HT1080 (cell line): ENCODE measurements at regions not wholly inside any gene's neighbourhood (a gene's known extent, or its start where the extent isn't known, plus 50 kb on each side); places are given as distances from the start of the nearest gene placed in this dataset.
A peak's percentile ranks its signal among the peaks of the same experiment; 100 is the strongest.

ENCODE experiments used
- DNase-seq: peaks from one replicate; pipeline ENCODE4 v3.0.0-alpha.2; 2015; ENCODE audit warnings: low read depth

DNA sequence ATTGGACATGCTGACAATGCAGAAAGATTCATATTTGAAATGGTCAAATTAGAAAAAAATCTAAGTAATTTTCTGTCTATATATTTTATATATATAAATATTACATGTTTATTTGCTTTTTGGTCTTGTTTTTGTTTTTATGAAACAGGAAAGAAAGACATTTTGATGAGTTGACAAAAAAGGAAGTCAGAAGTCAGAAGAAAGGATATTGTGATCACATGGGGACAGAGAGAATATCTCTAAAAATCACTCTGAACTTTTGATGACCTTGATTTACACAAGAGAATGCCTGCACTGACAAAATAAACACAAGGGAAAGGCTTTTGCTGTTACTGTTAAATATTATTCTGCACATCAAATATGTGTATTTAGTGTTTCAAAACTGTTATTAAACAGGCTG lies 811.2 kb downstream of the SI start:
- DNase-seq = no peak

DNA sequence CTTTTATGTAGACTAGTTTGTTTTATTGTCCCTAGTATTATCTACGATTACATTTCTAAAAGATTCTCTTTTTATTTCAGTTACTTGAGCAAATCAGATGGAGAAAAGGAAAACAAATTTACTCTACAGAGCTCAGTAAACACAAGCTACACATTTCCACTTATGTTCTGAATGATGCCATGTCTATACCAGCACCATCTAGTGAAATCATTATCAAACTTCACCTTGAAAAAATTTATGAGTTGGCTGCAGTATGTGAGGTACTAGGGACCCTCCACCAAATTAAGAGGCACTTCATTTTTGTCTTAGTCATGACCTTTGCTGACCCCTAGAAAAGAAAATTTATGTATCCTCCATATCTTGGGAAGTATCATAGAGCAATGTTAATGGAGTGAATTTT lies 827.4 kb downstream of the SI start:
- no peak for DNase-seq

DNA sequence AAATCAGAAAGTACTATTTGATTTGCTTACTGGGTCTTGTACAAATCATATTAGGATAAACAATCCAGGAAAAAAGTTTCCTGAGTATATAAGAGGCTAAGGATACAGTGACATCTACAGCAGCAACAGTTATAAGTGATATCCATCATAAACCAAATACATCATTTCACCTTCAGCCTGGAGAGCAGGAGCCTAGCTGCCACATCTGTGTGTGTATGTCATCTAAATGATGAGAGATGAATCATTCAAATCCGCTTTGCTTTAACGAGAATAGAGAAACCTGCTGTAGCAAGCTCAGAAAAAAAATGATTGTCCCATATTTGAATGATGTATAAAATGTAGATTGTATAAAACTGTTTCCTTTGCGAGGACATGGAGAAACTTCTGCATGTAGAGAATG lies 841.4 kb downstream of the SI start:
- peak; percentile 27 for DNase-seq

DNA sequence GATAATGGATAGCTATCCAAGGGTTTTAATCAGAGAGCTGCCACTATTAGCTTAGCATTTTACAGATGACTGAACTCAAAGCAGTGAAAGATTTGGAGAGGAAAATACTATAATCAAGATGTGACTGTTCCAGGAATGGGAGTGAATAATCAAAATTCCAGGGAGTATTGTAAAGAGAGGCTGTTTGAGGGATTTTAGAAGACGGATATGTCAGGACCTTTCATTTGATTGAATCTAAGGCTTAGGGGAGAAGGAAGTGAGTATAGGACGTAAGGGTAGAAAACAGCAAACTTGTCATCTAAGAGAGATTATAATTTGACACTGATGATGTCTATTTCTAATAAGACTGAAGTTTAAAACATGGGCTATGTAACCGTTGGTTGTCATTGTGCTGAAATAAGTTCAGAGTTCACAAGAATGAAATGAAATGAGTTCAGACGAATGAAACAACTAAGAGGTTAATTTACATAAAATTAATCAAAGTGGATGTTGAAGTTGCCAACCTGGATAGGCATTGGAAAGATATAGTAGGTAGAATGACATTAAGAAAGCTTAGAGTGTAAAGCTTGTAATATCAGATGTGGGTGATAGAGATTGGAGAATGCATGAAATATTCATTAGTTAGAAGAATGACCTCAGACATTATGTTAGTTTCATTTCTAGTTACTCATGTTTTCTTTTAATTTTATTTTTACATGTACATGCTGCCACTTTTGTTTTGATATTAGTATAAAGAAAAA lies 842.8 kb downstream of the SI start:
- no peak for DNase-seq

DNA sequence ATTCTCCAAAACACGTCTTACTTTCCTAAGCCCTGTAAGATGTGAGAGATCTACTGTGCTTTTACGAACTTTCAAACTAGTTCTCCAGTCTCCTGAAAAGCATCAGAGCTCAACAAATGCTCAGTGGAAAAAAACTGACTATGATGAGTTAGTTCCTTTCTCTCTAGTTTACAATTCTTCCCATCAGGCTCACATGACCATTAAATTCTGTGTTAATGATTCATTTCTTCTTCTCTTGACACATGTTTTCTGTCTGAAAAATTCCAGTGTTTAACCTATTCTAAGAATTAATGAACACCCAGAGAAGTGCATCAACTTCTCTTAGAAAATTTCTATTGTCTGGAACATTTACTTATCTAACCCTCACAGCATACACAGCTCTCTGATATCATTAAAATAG lies 844.3 kb downstream of the SI start:
- no peak for DNase-seq

DNA sequence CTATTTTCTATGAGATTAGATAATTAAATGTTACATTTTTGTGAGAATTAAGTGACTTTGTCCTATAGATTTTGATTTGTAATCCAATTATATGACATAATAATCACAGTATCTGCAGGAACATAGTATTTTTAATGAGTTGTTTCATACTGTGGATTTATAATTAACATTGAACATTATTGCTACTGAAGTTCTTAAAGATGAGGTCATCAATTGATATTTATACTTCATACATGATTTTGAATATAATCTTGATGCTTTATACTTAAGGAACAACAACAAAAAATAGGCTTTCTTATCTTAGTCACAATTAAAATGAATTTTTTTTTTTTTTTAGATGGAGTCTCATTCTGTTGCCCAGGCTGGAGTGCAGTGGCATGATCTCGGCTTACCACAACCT lies 846.6 kb downstream of the SI start:
- DNase-seq = no peak

DNA sequence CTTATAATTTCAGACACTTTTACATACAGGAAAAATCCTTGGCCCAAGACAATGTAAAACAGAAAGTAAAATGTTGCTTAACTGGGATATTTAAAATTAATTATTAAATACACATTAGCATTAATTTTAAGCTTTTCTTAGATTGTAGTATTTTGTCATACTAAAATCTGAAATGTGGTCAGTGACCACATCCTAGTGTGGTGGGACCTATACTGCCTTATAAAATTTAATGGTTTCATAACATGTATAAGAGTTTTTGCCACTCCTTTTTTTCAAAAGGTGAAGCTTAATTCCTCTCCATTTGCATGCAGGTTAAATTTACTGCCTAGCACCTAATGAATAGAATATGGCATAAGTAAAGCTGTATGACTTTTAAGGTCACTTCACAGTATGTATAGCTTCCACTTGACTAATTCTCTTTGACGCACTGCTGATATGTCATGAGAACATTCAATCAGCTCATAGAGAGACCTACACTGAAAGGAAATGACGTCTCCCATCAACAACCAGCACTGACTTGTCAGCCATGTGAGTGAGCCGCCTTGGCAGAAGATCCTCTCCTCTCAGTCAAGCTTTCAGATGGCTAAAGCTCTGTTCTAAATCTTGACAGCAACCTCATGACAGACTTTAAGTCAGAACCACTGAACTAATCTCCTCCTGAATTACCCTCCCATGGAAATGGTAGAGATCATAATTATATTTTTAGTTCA lies 847.8 kb downstream of the SI start:
- DNase-seq = peak; percentile 17

DNA sequence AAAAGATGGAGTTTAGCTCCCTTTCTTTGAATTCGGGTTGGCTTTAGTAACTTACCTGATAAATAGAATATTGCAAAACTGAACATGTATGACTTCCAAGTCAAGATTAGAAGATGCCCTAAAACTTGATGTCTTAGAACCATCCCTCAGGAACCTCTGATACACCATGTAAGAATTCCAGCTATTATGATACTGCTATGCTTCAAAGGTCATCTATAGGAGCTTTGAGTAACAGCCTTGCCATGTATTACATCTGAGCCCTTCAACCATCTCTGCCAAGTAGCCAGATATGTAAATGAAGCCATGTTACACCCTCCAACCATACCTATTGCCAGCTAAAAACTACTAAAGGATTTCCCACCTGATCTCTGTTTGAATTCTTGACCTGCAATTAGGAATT lies 854.2 kb downstream of the SI start:
- DNase-seq = no peak

DNA sequence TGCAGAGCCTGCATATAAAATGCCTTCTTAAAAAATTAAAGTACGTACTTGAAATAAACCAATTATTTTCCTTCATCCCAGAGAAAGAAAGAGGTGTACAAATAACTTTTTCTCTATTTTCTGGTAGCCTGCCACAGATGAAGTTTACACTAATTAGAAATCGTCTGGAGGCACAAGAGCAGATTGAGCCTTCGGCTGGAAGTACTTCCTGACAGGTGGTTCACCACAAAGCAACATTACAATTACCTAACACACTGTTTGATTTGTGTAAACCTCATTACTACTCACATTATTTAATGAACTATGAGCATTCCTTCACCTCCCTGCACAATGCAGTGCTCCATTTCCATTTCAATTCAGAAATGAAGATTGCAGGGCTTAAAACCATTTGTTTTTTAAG lies 856.1 kb downstream of the SI start:
- no peak for DNase-seq

DNA sequence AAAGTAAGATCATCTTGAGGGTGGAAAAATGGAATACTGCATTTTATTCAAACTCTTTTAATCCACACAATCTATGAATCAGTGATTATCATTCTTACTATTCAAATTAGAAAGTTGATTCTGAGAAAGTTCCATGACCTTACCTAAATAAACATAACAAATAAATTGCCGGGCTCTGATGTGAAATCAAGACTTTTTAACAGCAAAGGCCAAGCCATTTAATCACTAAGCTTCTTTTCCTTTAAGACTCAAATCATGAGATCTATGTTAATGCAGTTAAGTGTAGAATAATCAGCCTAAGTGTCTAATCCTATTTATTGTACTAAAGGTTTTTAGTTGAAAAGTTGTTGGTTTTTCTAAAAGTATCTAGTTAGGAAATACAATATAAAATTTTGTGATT lies 857.0 kb downstream of the SI start:
- no peak for DNase-seq

DNA sequence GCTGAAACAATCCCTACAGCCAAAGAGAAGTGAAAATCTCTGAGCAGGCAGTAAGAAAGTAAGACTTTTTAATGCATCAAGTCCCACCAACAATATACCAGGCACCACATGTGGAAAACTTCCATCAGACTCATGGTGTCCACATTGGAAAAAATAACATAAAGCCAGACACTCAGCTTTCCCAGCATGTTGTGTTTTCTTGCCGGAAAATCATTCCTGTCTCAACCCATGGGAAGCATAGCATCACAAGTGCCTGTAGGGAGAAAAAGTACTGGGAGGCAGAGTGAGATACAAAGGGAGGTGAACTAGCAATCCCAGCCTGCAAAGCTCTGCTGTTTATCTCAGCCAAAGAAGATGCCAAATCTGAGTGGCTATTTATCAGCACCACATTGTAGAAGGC lies 868.9 kb downstream of the SI start:
- DNase-seq = no peak

DNA sequence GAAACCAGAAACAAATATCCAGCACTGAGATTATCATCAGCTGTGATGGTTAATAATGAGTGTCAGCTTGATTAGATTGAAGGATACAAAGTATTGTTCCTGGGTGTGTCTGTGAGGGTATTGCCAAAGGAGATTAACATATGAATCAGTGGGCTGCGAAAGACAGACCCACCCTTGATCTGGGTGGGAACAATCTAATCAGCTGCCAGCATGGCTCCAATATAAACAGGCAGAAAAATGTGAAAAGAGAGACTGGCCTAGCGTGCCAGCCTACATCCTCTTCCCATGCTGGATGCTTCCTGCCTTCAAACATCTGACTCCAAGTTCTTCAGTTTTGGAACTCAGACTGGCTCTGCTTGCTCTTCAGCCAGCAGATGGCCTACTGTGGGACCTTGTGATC lies 869.5 kb downstream of the SI start:
- DNase-seq = no peak

DNA sequence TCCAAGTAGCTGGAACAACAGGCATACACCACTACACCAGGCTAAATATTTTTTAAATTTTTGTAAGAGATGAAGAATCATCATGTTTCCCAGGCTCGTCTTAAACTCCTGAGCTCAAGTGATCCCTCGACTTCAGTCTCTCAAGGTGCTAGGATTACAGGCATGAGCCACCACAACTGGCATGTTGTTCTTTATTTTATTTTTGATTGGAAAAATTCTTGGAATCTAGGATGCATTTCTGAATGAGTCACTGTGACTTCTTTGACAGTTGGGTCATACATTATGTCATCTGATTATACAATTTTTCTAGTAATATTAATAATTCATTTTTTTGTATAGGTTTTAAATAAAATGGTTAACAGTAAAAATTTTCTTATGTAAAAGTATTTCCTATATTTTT lies 870.2 kb downstream of the SI start:
- peak; percentile 29 for DNase-seq

DNA sequence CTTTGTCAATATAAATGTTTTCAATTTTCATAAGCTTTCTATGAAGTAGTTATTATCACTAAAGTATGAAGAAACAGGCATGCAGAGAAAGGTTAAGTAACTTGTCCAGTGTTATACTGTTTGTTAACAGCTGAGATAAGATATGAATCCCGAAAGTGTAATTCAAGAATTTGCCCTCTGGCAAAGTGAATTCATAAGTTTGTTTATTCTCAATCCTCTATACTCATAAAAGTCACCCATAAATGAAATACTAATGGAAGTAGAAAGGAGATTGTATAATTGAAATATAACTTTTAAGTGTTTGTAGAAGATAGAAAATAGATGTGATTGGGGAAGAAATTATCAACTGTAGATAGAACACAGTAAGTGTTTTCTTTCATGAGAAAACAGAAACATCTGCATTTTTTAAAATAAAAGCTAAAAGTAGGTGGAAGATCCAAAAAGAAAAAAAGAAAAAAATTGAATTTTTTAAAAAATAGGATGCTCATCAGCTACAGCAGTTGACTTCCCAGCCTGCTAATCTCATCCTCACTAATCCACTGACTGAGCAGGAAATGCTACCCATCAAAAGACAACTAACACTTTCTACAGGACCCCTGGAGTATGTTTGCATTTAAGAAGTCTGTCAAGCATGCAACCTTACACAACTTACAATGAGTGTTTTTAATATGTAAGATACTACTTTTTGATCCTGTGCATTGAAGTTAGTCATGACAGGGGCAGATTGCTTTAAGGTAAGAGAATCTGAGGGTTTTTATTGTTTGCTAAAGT lies 878.1 kb downstream of the SI start:
- no peak for DNase-seq

DNA sequence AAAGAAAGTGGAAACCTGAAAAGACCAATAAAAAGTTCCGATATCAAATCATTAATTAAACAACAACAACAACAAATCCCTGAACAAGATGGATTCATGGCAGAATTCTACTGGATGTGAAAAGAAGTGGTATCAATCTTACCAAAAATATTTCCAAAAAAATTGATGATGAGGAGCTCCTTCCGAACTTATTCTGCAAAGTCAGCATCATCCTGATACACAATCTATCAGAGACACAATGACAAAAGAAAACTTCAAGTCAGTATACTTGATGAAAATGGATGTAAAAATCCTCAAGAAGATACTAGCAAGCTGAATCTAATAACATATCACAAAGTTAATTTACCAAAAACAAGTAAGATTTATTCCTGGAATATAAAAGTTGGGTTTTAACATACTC lies 881.8 kb downstream of the SI start:
- no peak for DNase-seq

DNA sequence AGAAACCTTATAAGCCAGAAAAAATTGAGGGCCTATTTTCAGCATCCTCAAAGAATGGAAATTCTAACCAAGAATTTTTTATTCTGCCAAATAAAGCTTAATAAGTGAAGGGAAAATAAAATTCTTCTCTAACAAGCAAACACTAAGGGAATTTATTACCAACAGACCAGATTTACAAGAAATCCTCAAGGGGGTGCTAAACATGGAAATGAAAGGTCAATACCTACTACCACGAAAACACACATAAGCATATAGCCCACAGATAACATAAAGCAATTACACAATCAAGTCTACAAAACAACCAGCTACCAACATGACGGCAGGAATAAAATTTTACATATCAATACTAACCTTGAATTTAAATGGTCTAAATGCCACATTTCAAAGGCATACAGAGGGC lies 883.5 kb downstream of the SI start:
- DNase-seq = no peak

DNA sequence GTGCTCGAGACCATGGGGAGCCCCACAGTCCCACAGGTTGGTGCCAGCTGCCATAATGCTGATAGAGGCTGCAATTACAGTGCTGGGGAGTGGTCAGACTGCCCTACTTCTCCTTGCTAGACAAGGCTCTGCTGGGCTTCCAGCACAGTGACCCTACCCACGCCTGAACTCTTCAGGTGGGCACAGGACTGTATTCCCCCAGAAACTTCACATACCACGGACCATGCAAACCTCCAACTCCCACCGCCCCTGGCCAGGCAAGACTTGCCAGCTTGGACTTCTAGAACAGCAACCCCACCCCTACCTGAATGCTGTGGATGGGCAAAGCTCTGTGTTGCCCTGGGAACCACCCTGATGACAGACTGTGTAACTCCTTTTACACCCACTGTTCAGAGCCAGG lies 885.3 kb downstream of the SI start:
- DNase-seq = no peak

DNA sequence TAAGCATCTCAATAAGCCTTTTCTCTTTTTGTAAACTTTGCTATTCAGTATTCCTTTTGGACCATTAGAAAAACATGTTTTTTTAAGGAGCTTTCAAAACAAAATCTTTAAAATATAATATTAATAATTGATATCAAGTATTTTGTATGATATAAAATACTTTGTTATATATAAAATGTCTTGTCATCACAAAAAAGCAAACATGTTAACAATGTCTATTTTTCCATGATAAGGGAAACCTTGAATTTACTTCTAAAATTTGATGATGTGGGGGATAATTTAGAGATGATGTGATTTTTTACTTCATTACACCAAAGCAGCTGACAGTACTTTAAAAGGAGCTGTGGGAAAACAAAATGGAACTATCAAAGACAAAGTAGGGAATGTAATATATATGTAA lies 887.7 kb downstream of the SI start:
- no peak for DNase-seq

DNA sequence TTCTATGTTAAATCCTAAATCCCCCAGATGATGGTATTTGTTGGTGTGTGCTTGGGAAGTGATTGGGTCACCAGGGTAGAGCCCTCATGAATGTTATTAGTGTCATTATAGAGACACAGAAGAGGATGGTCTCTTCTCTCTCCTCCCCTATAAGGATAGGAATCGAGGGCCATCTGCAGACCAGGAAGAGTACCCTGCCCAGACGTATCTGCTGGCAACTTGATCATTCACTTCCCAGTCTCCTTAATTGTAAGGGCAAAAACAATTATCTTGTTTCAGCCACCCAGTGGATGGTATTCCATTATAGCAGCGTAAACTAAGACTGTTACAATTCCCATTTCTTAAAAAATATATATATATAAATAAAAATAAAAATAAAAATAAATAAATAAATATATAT lies 892.2 kb downstream of the SI start:
- DNase-seq = no peak

DNA sequence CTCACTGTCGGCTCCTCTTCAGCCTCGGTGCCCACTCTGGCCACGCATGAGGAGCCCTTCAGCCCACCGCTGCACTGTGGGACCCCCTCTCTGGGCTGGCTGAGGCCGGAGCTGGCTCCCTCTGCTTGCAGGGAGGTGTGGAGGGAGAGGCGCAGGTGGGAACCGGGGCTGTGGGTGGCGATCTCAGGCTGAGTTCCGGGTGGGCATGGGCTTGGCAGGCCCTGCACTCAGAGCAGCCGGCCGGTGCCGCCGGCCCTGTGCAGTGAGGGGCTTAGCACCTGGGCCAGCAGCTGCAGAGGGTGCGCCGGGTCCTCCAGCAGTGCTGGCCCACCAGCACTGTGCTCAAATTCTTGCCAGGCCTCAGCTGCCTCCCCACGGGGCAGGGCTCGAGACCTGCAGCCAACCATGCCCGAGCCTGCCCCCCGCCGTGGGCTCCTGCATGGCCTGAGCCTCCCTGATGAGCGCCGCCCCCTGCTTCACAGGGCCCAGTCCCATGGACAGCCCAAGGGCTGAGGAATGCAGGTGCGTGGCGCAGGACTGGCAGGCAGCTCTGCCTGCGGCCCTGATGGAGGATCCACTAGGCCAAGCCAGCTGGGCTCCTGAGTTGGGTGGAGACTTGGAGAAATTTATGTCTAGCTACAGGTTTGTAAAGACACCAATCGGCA lies 899.1 kb downstream of the SI start:
- no peak for DNase-seq

DNA sequence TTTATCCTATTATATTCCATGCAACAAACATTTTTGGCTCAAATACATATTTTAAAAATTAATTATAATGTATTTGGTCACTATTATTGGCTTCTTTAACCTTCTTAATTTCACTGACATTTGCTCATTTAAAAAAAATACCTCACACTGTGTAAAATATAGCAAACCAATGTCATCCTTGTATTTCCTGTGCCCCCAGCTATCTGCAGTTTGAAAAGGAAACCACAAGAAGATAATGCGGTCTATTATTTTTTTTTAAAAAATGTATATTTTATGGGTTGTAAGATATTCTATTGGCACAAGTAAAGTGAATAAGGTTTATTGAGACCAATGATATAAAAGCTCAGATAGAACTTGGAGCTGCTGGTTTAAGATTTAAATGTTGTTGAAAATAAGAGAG lies 904.2 kb downstream of the SI start:
- no peak for DNase-seq

DNA sequence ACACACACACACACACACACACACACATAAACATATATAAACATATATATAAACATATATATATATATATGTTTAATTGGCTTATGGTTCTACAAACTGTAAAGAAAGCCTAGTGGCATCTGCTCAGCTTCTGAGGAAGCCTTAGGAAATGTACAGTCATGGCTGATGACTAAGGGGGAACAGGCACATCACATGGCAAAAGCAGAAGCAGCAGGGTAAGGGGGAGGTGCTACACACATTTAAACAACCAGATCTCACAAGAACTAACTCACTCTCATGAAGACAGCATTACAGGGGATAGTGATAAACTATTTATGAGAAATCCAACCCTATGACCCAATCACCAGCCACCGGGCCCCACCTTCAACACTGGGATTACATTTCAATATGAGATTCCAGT lies 922.9 kb downstream of the SI start:
- DNase-seq = peak; percentile 82
